Fibroblast of lung (primary cell): ENCODE measurements at regions not wholly inside any gene's neighbourhood (a gene's known extent, or its start where the extent isn't known, plus 50 kb on each side); places are given as distances from the start of the nearest gene placed in this dataset.

Source experiments
- CTCF ChIP-seq, 2 donors: IDR thresholded peaks in 1 of 2; conservative IDR thresholded peaks in 1 of 2; 1 replicate in 1 of 2; 2 replicates in 1 of 2; pipeline ENCODE4 v1.5.1; 2011 to 2012; ENCODE audit warnings: low read length in 2 of 2, control low read depth in 1 of 2, inconsistent platforms in 1 of 2, low read depth in 1 of 2, mild to moderate bottlenecking in 1 of 2
- EZH2 ChIP-seq: IDR thresholded peaks from 2 replicates; pipeline ENCODE4 v1.5.1; 2012; ENCODE audit warnings: low read length, control low read depth, mild to moderate bottlenecking; ENCODE audit errors: missing control alignments

GRCh38 chr11:130785380-130786116 lies 130.7 kb downstream of the SNX19 start:
- TF ChIP-seq CTCF (conservative IDR thresholded peaks at IDR 0.05 in 1 of 2, IDR thresholded peaks at IDR 0.05 in 1 of 2; ENCODE audit: low read depth in 1 of 2, low read length in 2 of 2): no peak
- no peak for TF ChIP-seq EZH2
